H9 (cell line): ENCODE measurements at regions not wholly inside any gene's neighbourhood (a gene's known extent, or its start where the extent isn't known, plus 50 kb on each side); places are given as distances from the start of the nearest gene placed in this dataset.

Experiments used
- DNase-seq: peaks from one replicate; pipeline ENCODE4 v3.0.0-alpha.2; 2017
- H2AFZ ChIP-seq: one replicate; pipeline ENCODE4 v1.6.1; 2013; ENCODE audit warnings: mild to moderate bottlenecking, low read length, control low read depth, moderate library complexity
- H2AK5ac ChIP-seq: 2 replicates; pipeline ENCODE4 v1.6.1; 2013; ENCODE audit warnings: low read length, control low read depth, mixed read lengths; ENCODE audit not compliant: insufficient read length
- H2BK120ac ChIP-seq: one replicate; pipeline ENCODE4 v1.6.1; 2013; ENCODE audit warnings: low read depth, mild to moderate bottlenecking, low read length, control low read depth, inconsistent platforms; ENCODE audit not compliant: poor library complexity, severe bottlenecking
- H2BK12ac ChIP-seq: 2 replicates; pipeline ENCODE4 v1.6.1; 2013; ENCODE audit warnings: low read length, control low read depth, mixed read lengths, low read depth; ENCODE audit not compliant: insufficient read length
- H2BK15ac ChIP-seq: 2 replicates; pipeline ENCODE4 v1.6.1; 2013; ENCODE audit warnings: low read depth, low read length, control low read depth
- H2BK20ac ChIP-seq: one replicate; pipeline ENCODE4 v1.6.1; 2013; ENCODE audit warnings: low read depth, mild to moderate bottlenecking, low read length, control low read depth, inconsistent platforms; ENCODE audit not compliant: poor library complexity, severe bottlenecking
- H2BK5ac ChIP-seq: 2 replicates; pipeline ENCODE4 v1.6.1; 2013; ENCODE audit warnings: low read length, control low read depth, mixed read lengths; ENCODE audit not compliant: insufficient read length
- H3K14ac ChIP-seq: 2 replicates; pipeline ENCODE4 v1.6.1; 2013; ENCODE audit warnings: low read length, control low read depth; ENCODE audit not compliant: insufficient read depth
- H3K18ac ChIP-seq: 2 replicates; pipeline ENCODE4 v1.6.1; 2013; ENCODE audit warnings: low read depth, mild to moderate bottlenecking, mixed read lengths, low read length, control low read depth; ENCODE audit not compliant: insufficient read length
- H3K23ac ChIP-seq: 2 replicates; pipeline ENCODE4 v1.6.1; 2013; ENCODE audit warnings: low read length, control low read depth, mixed read lengths, low read depth; ENCODE audit not compliant: insufficient read length
- H3K23me2 ChIP-seq: 2 replicates; pipeline ENCODE4 v1.6.1; 2013; ENCODE audit warnings: low read depth, mild to moderate bottlenecking, mixed read lengths, low read length, control low read depth; ENCODE audit not compliant: insufficient read length, poor library complexity, severe bottlenecking
- H3K27ac ChIP-seq: 2 replicates; pipeline ENCODE4 v1.5.1; 2013; ENCODE audit warnings: low read length, control low read depth, mixed read lengths, low read depth; ENCODE audit not compliant: insufficient read length
- H3K27me3 ChIP-seq: 2 replicates; pipeline ENCODE4 v1.6.1; 2013; ENCODE audit warnings: low read length, control low read depth, inconsistent platforms; ENCODE audit not compliant: insufficient read depth
- H3K4ac ChIP-seq: 2 replicates; pipeline ENCODE4 v1.6.1; 2013; ENCODE audit warnings: low read depth, mild to moderate bottlenecking, control low read depth, inconsistent platforms, low read length, moderate library complexity
- H3K4me1 ChIP-seq: 2 replicates; pipeline ENCODE4 v1.6.1; 2013; ENCODE audit warnings: low read length, control low read depth, inconsistent platforms; ENCODE audit not compliant: insufficient read depth
- H3K4me2 ChIP-seq: 2 replicates; pipeline ENCODE4 v1.6.1; 2013; ENCODE audit warnings: low read length, control low read depth, mixed read lengths; ENCODE audit not compliant: insufficient read length, insufficient read depth
- H3K56ac ChIP-seq: 2 replicates; pipeline ENCODE4 v1.6.1; 2013; ENCODE audit warnings: low read depth, mild to moderate bottlenecking, mixed read lengths, low read length, control low read depth; ENCODE audit not compliant: insufficient read length
- H3K79me1 ChIP-seq: 2 replicates; pipeline ENCODE4 v1.6.1; 2013; ENCODE audit warnings: low read depth, mild to moderate bottlenecking, moderate library complexity, low read length, control low read depth, inconsistent platforms; ENCODE audit not compliant: insufficient read depth, poor library complexity, severe bottlenecking
- H3K79me2 ChIP-seq: 2 replicates; pipeline ENCODE4 v1.6.1; 2013; ENCODE audit warnings: low read length, control low read depth, inconsistent platforms; ENCODE audit not compliant: insufficient read depth
- H3K9ac ChIP-seq: 2 replicates; pipeline ENCODE4 v1.6.1; 2013; ENCODE audit warnings: low read length, control low read depth, mixed read lengths; ENCODE audit not compliant: insufficient read length; ENCODE audit errors: extremely low read depth
- H3K9me3 ChIP-seq: one replicate; pipeline ENCODE4 v1.6.1; 2013; ENCODE audit warnings: low read depth, low read length, inconsistent platforms; ENCODE audit not compliant: control insufficient read depth
- H3T11ph ChIP-seq: one replicate; pipeline ENCODE4 v1.6.1; 2013; ENCODE audit warnings: mild to moderate bottlenecking, low read length, control low read depth, inconsistent platforms
- H4K20me1 ChIP-seq: one replicate; pipeline ENCODE4 v1.6.1; 2013; ENCODE audit not compliant: control insufficient read depth, insufficient read length, insufficient read depth
- H4K5ac ChIP-seq: 2 replicates; pipeline ENCODE4 v1.6.1; 2013; ENCODE audit warnings: low read depth, mild to moderate bottlenecking, mixed read lengths, low read length, control low read depth; ENCODE audit not compliant: insufficient read length
- H4K8ac ChIP-seq: replicated peaks from 2 replicates; pipeline ENCODE4 v1.6.1; 2013; ENCODE audit warnings: low read length, control low read depth, mixed read lengths, low read depth; ENCODE audit not compliant: insufficient read length
- H4K91ac ChIP-seq: 2 replicates; pipeline ENCODE4 v1.6.1; 2013; ENCODE audit warnings: low read depth, mild to moderate bottlenecking, moderate library complexity, mixed read lengths, low read length, control low read depth; ENCODE audit not compliant: insufficient read length
- H3K27ac Mint-ChIP-seq, 3 experiments: 2 replicates in 2 of 3; 3 replicates in 1 of 3; pipeline ENCODE4 v1.8.0; 2020 to 2021; ENCODE audit warnings: mixed read lengths in 3 of 3, mild to moderate bottlenecking in 1 of 3, moderate library complexity in 1 of 3
- H3K27me3 Mint-ChIP-seq: 2 replicates; pipeline ENCODE4 v1.8.0; 2021; ENCODE audit warnings: low read depth, mild to moderate bottlenecking, moderate library complexity, mixed read lengths
- H3K36me3 Mint-ChIP-seq, 3 experiments: 2 replicates in 2 of 3; 3 replicates in 1 of 3; pipeline ENCODE4 v1.8.0; 2020 to 2021; ENCODE audit warnings: low read depth in 3 of 3, mixed read lengths in 3 of 3; ENCODE audit not compliant: insufficient read depth in 1 of 3
- H3K4me1 Mint-ChIP-seq, 2 experiments: 2 replicates each; pipeline ENCODE4 v1.8.0; 2020; ENCODE audit warnings: mixed read lengths in 2 of 2
- H3K4me3 Mint-ChIP-seq, 2 experiments: 2 replicates in 1 of 2; 3 replicates in 1 of 2; pipeline ENCODE4 v1.8.0; 2020 to 2021; ENCODE audit warnings: mild to moderate bottlenecking in 2 of 2, mixed read lengths in 2 of 2, moderate library complexity in 1 of 2
- H3K9me3 Mint-ChIP-seq, 2 experiments: 2 replicates in 1 of 2; 3 replicates in 1 of 2; pipeline ENCODE4 v1.8.0; 2020; ENCODE audit warnings: mild to moderate bottlenecking in 2 of 2, mixed read lengths in 2 of 2, moderate library complexity in 1 of 2
- CTCF ChIP-seq: fragments of 200-600 bp; sonication (generic); conservative IDR thresholded peaks from 3 replicates; pipeline ENCODE4 v1.8.0; 2021; ENCODE audit warnings: antibody characterized with exemption, mild to moderate bottlenecking
- WGBS: extraction: QIAGEN DNeasy Blood & Tissue Kit; methylation state at CpG from one replicate; pipeline ENCODE4 v1.1.7; 2013; ENCODE audit warnings: missing lambda C conversion rate, low lambda C conversion rate, mixed read lengths; ENCODE audit not compliant: insufficient read length; ENCODE audit errors: extremely low coverage; 5-methylcytosine and 5-hydroxymethylcytosine counted together

DNA sequence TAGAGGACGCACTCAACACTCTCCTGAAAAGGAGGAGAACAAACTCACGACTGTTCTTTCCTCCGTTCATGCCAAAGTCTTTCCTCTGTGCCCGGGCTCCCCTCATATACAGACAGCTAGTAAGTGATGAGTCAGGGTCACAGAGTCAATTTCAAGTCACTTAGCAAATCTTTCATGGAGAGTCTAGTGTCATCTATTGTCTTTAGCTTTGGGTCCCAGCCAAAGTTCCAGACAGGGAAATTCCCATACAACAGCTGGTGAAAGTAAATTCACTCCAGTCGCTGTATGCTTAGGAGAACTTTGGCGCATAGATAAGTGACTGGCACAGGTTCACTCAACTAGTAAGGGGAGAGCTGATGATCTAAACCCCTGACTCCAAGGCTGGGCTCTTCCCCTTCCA, 226.5 kb downstream of the MID1 start:
- no peak overlapping the region; the same call in 1 of the 2 replicates for H2BK15ac ChIP-seq
- peaks cover 48 to 49% of the 10 kb centered on the region in 2 experiments for H3K9me3 Mint-ChIP-seq
- H3K4me3 Mint-ChIP-seq: no peak overlapping the region

More for the DNA sequence above, 226.5 kb downstream of the MID1 start:
- no CpG with 5 or more reads among the region's 6 CpGs for WGBS
- Histone ChIP-seq H2BK20ac (no peak overlapping the region), H3K4me1 (peaks cover 8% of the 10 kb centered on the region; the same call in 1 of the 2 replicates), H3K23me2 (no peaks in the 10 kb centered on the region), H3K56ac (no peak overlapping the region), H3K18ac (no peak overlapping the region), H3K9me3 (peaks cover 4% of the 10 kb centered on the region), H2BK120ac (no peak overlapping the region), H2BK5ac (no peak overlapping the region), H3K14ac (no peak overlapping the region; the same call in 1 of the 2 replicates), H3K79me1 (no peaks in the 10 kb centered on the region), H3K27ac (no peak overlapping the region), H3T11ph (no peak overlapping the region), H2AFZ (no peak overlapping the region), H3K9ac (no peak overlapping the region), H4K5ac (no peak overlapping the region), H2AK5ac (no peak overlapping the region), H3K27me3 (no peaks in the 10 kb centered on the region), H2BK12ac (no peak overlapping the region), H3K23ac (no peak overlapping the region), H4K20me1 (no peaks in the 10 kb centered on the region), H3K4me2 (no peak overlapping the region), H4K8ac (no peak overlapping the region), H4K91ac (no peak overlapping the region), H3K4ac (no peak overlapping the region), H3K79me2 (no peaks in the 10 kb centered on the region)
- no peak for TF ChIP-seq CTCF
- H3K27me3 Mint-ChIP-seq: peaks cover 4% of the 10 kb centered on the region
- DNase-seq: no peak
- peaks cover 0 to 4% (median 0%) of the 10 kb centered on the region in 3 experiments; a peak in 3 of 7 replicates for H3K36me3 Mint-ChIP-seq
- no peak overlapping the region for H3K27ac Mint-ChIP-seq
- H3K4me1 Mint-ChIP-seq: peaks cover 8 to 18% of the 10 kb centered on the region in 2 experiments
